ENCODE measurements at regions not wholly inside any gene's neighbourhood (a gene's known extent, or its start where the extent isn't known, plus 50 kb on each side); places are given as distances from the start of the nearest gene placed in this dataset.

DNA sequence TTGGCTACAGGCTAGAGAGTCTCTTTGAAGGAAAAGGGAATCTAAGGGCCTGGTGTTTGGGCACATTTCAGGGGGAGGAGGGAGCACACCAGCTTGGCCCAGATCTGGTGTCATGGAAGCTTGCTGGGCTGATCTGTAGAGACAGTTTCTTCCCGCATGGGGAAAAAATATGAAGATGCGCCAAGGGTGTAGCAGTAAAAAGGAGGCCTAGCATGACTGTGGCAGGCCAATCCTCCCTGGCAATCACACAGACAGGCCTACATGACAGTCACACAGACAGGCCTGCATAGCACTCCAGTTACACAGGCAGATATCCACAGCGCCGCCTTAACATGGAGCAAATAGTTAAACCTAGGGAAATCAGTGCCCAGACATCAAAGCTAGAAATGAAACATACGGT, 123.6 kb upstream of the KIF5B start:
- TF ChIP-seq, protein P1, sequence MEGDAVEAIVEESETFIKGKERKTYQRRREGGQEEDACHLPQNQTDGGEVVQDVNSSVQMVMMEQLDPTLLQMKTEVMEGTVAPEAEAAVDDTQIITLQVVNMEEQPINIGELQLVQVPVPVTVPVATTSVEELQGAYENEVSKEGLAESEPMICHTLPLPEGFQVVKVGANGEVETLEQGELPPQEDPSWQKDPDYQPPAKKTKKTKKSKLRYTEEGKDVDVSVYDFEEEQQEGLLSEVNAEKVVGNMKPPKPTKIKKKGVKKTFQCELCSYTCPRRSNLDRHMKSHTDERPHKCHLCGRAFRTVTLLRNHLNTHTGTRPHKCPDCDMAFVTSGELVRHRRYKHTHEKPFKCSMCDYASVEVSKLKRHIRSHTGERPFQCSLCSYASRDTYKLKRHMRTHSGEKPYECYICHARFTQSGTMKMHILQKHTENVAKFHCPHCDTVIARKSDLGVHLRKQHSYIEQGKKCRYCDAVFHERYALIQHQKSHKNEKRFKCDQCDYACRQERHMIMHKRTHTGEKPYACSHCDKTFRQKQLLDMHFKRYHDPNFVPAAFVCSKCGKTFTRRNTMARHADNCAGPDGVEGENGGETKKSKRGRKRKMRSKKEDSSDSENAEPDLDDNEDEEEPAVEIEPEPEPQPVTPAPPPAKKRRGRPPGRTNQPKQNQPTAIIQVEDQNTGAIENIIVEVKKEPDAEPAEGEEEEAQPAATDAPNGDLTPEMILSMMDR (conservative IDR thresholded peaks at IDR 0.05 in 1 of 2, IDR thresholded peaks at IDR 0.05 in 1 of 2; ENCODE audit: low read depth in 1 of 2, low read length in 2 of 2) = no peak
- no peak for TF ChIP-seq EZH2 (IDR thresholded peaks at IDR 0.05; ENCODE audit: low read length, missing control alignments)
